Neural crest cell (in vitro differentiated cells): ENCODE measurements at regions not wholly inside any gene's neighbourhood (a gene's known extent, or its start where the extent isn't known, plus 50 kb on each side); places are given as distances from the start of the nearest gene placed in this dataset.

Experiments used
- DNase-seq: peaks from one replicate; pipeline ENCODE4 v3.0.0; 2021; ENCODE audit warnings: low read depth, mixed read lengths, low spot score
- H3K27ac Mint-ChIP-seq: one replicate; pipeline ENCODE4 v1.8.0; 2021; ENCODE audit warnings: mild to moderate bottlenecking, mixed read lengths; ENCODE audit not compliant: unreplicated experiment
- H3K27me3 Mint-ChIP-seq: 2 replicates; pipeline ENCODE4 v1.8.0; 2021; ENCODE audit warnings: low read depth, mild to moderate bottlenecking, mixed read lengths
- H3K36me3 Mint-ChIP-seq: 2 replicates; pipeline ENCODE4 v1.8.0; 2021; ENCODE audit warnings: low read depth, mild to moderate bottlenecking, mixed read lengths
- H3K4me1 Mint-ChIP-seq: 2 replicates; pipeline ENCODE4 v1.8.0; 2021; ENCODE audit warnings: mixed read lengths
- H3K4me3 Mint-ChIP-seq: one replicate; pipeline ENCODE4 v1.8.0; 2021; ENCODE audit warnings: mild to moderate bottlenecking, mixed read lengths
- H3K9me3 Mint-ChIP-seq: 2 replicates; pipeline ENCODE4 v1.8.0; 2021; ENCODE audit warnings: mixed read lengths
- CTCF ChIP-seq: fragments of 200-600 bp; sonication (generic); conservative IDR thresholded peaks from 2 replicates; pipeline ENCODE4 v1.5.0; 2021; ENCODE audit warnings: antibody characterized with exemption, mild to moderate bottlenecking

GRCh38 chr1:59243550-59243949 lies 53.3 kb upstream of the FGGY start:
- Mint-ChIP-seq H3K4me1 (no peaks in the 10 kb centered on the region), H3K27me3 (no peaks in the 10 kb centered on the region), H3K36me3 (peaks cover 8% of the 10 kb centered on the region), H3K4me3 (no peak overlapping the region), H3K27ac (no peak overlapping the region), H3K9me3 (peaks cover 10% of the 10 kb centered on the region)
- no peak for DNase-seq
- no peak for TF ChIP-seq CTCF

- H3K9me3 Mint-ChIP-seq: peaks cover 10% of the 10 kb centered on the region
- no peaks in the 10 kb centered on the region for H3K27me3 Mint-ChIP-seq
- no peak overlapping the region for H3K4me3 Mint-ChIP-seq
- H3K36me3 Mint-ChIP-seq: peaks cover 8% of the 10 kb centered on the region
- no peak overlapping the region for H3K27ac Mint-ChIP-seq
- H3K4me1 Mint-ChIP-seq: peaks cover 2% of the 10 kb centered on the region
- no peak for DNase-seq
- TF ChIP-seq CTCF: no peak
Measured at GRCh38 chr1:59243978-59244377, 52.9 kb upstream of the FGGY start.

- H3K4me1 Mint-ChIP-seq: peaks cover 11% of the 10 kb centered on the region
- peaks cover 10% of the 10 kb centered on the region for H3K9me3 Mint-ChIP-seq
- no peak for TF ChIP-seq CTCF
- H3K36me3 Mint-ChIP-seq: peaks cover 8% of the 10 kb centered on the region
- H3K27me3 Mint-ChIP-seq: no peaks in the 10 kb centered on the region
- no peak overlapping the region for H3K4me3 Mint-ChIP-seq
- H3K27ac Mint-ChIP-seq: no peak overlapping the region
- no peak for DNase-seq
Measured at GRCh38 chr1:59244891-59245290, 52.0 kb upstream of the FGGY start.
